ENCODE measurements at regions not wholly inside any gene's neighbourhood (a gene's known extent, or its start where the extent isn't known, plus 50 kb on each side); places are given as distances from the start of the nearest gene placed in this dataset.

DNA sequence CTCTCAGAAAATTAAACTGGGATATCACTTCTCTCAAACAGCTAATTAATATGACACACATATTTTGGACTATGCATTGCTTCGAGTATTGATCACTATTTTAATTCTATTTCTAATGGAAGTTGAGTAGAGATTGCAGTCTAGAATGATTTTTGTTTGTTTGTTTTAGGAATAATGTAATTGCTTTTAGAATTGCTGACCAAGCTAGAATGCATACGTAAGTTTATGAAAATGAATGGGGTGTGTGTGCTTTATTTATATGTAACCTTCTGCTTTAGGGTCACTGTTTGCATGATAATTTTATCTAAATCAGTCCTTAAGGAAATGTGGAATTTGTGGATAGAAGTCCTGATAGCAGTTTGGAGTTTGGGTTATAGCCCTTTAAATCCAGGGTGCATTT lies 371.4 kb downstream of the NR2F2 start:
- H3K79me1 ChIP-seq (ENCODE audit: low read depth in 1 of 2, low read length in 2 of 2): no peaks in the 10 kb centered on the region
- no peak overlapping the region for H2AK5ac ChIP-seq (ENCODE audit: low read depth, low read length)
- H3K18ac ChIP-seq (ENCODE audit: low read depth, low read length): no peak overlapping the region
- no peaks in the 10 kb centered on the region for H3K9me1 ChIP-seq (ENCODE audit: insufficient read depth, low read length)
- TF ChIP-seq MAFK (IDR thresholded peaks at IDR 0.05; ENCODE audit: low read depth, low read length): peak; percentile 68
- TF ChIP-seq FOS (IDR thresholded peaks at IDR 0.05; ENCODE audit: low read depth, low read length): no peak
- no peak for TF ChIP-seq MXI1 (IDR thresholded peaks at IDR 0.05; ENCODE audit: borderline replicate concordance, low read depth, low read length)
- H3K27me3 ChIP-seq (ENCODE audit: control insufficient read depth, insufficient read depth, low read length): no peaks in the 10 kb centered on the region
- no peaks in the 10 kb centered on the region for H3K36me3 ChIP-seq (ENCODE audit: control insufficient read depth, insufficient read depth, low read length)
- no peaks in the 10 kb centered on the region; the same call in 1 of the 2 replicates for H3K9me3 ChIP-seq (ENCODE audit: control insufficient read depth, insufficient read depth, low read length)
- no peak overlapping the region for H2BK120ac ChIP-seq (ENCODE audit: low read depth, low read length)
- ATAC-seq (ENCODE audit: low read depth): no peak
- H2BK15ac ChIP-seq (ENCODE audit: low read depth, low read length): no peak overlapping the region
- H3K9ac ChIP-seq (ENCODE audit: low read depth, low read length): no peak overlapping the region
- H4K91ac ChIP-seq (ENCODE audit: insufficient read depth, low read depth, low read length): no peak overlapping the region
- H4K20me1 ChIP-seq (ENCODE audit: insufficient read depth, low read length): no peaks in the 10 kb centered on the region
- no peak overlapping the region for H3K4me2 ChIP-seq (ENCODE audit: low read depth, low read length)
- no peak overlapping the region for H3K4me3 ChIP-seq (ENCODE audit: insufficient read depth, low read depth, low read length)
- H3K4me1 ChIP-seq (ENCODE audit: control insufficient read depth, insufficient read depth, low read length): no peaks in the 10 kb centered on the region
- in situ Hi-C loops (cut with MboI; ENCODE audit: low sequenced_read_pairs) (no loop called here), dilution Hi-C loops (cut with HindIII; ENCODE audit: low sequenced_read_pairs, unreplicated experiment) (no loop called here), intact Hi-C loops (cut with micrococcal nuclease) (no loop called here)
- no peak overlapping the region for H4K5ac ChIP-seq (ENCODE audit: low read depth, low read length)
- H3K23ac ChIP-seq (ENCODE audit: low read depth, low read length): no peak overlapping the region
- H3K27ac ChIP-seq (ENCODE audit: insufficient read depth, low read length): no peak overlapping the region
- ChIA-PET POLR2A (ENCODE audit: unreplicated experiment) (no interaction called here), CTCF (no interaction called here)
- no peak overlapping the region for H3K14ac ChIP-seq (replicated peaks; ENCODE audit: low read depth, low read length)
- no peak overlapping the region for H3K4ac ChIP-seq (ENCODE audit: low read depth, low read length)
- H4K8ac ChIP-seq (ENCODE audit: low read depth in 2 of 2, low read length in 2 of 2): no peak overlapping the region
- H2BK5ac ChIP-seq (ENCODE audit: low read depth, low read length, poor library complexity, severe bottlenecking): no peak overlapping the region
- no peak overlapping the region for H2AK9ac ChIP-seq (replicated peaks; ENCODE audit: low read depth, low read length, poor library complexity)
- WGBS, 2 experiments (ENCODE audit: extremely low coverage in 2 of 2, insufficient read length in 1 of 2): 67% methylated on average over 1 of the region's 2 CpGs; no CpG with 5 or more reads in 1 of the 2 experiments
- BruUV-seq (replicated peaks): no TSS peak
- no peak overlapping the region for H2BK20ac ChIP-seq (ENCODE audit: low read depth, low read length)
- no peak for DNase-seq
- H2AFZ ChIP-seq (replicated peaks; ENCODE audit: low read length, poor library complexity): no peak overlapping the region
- no peak overlapping the region for H3K56ac ChIP-seq (ENCODE audit: extremely low read depth, insufficient read depth, low read length)

Data from IMR-90 (cell line).